Large intestine (tissue), 3 donors: ENCODE measurements at regions not wholly inside any gene's neighbourhood (a gene's known extent, or its start where the extent isn't known, plus 50 kb on each side); places are given as distances from the start of the nearest gene placed in this dataset.

Experiments used
- DNase-seq, 2 donors: peaks; one replicate each; pipeline versions ENCODE4 v3.0.0 to v3.0.0-alpha.2; 2013
- H3K27ac ChIP-seq: one replicate; pipeline ENCODE4 v1.5.1; 2013; ENCODE audit warnings: low read length
- H3K27me3 ChIP-seq: 2 replicates; pipeline ENCODE4 v1.6.1; 2013; ENCODE audit warnings: low read length; ENCODE audit not compliant: control insufficient read depth, insufficient read depth
- H3K36me3 ChIP-seq: 2 replicates; pipeline ENCODE4 v1.6.1; 2013; ENCODE audit warnings: low read length; ENCODE audit not compliant: control insufficient read depth, insufficient read depth
- H3K4me1 ChIP-seq: one replicate; pipeline ENCODE4 v1.6.1; 2013; ENCODE audit warnings: low read length; ENCODE audit not compliant: control insufficient read depth, insufficient read depth
- H3K4me3 ChIP-seq: one replicate; pipeline ENCODE4 v1.5.1; 2013; ENCODE audit warnings: low read length
- H3K9me3 ChIP-seq: one replicate; pipeline ENCODE4 v1.6.1; 2013; ENCODE audit warnings: mild to moderate bottlenecking, low read depth, low read length, moderate library complexity; ENCODE audit not compliant: control insufficient read depth
- WGBS: methylation state at CpG from one replicate; pipeline ENCODE4 v1.1.5; 2013; ENCODE audit warnings: low lambda C conversion rate; ENCODE audit not compliant: insufficient coverage; 5-methylcytosine and 5-hydroxymethylcytosine counted together

DNA sequence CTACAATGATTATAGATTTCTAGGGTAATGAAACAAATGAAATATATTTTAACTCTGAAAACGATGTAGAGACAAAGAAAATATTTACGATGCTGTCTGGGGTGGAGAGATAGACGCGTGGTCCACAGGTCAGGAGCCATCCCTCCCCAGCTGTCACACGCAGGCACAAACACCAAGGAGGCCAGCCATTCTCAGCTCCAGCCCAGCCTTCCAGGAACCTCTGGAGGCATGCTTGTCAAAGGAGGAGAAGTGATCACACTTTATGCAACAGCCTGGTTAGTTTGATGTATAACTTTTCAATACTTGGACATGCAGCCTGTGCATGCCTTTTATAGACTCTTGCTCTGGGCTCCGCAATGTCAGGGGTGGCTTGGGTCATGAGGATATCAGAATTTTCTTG lies 391.5 kb upstream of the MGMT start:
- Histone ChIP-seq H3K36me3 (no peaks in the 10 kb centered on the region), H3K9me3 (peaks cover 11% of the 10 kb centered on the region), H3K4me1 (no peaks in the 10 kb centered on the region), H3K27me3 (no peaks in the 10 kb centered on the region), H3K4me3 (no peak overlapping the region), H3K27ac (no peak overlapping the region)
- 100% methylated on average over 1 of the region's 6 CpGs for WGBS
- no peak for DNase-seq

- Histone ChIP-seq H3K36me3 (no peaks in the 10 kb centered on the region), H3K9me3 (peaks cover 11% of the 10 kb centered on the region), H3K27me3 (no peaks in the 10 kb centered on the region), H3K27ac (no peak overlapping the region), H3K4me3 (no peak overlapping the region), H3K4me1 (no peaks in the 10 kb centered on the region)
- WGBS = no CpG with 5 or more reads among the region's 11 CpGs
- no peak for DNase-seq
Observed at GRCh38 chr10:129075927-129076326, 391.1 kb upstream of the MGMT start.

DNA sequence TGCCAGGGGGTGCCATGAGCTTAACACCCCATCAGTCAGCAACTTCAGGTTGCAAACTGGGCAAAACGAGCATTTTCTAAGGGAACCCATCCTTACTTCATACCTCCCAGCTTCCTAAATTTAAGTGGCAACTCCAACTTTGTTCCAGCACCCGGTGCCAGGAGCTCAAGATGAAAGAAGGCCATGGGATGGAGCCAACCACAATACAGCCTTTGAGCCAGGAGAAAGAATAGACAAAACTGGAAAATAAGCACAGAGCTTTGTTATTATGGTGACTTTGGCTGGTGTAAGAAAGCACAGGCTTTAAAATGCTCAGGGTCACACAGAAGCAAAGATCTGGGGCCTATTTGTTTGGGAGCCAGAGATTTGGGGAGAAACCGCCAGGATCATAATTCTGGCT lies 388.7 kb upstream of the MGMT start:
- H3K27me3 ChIP-seq = no peaks in the 10 kb centered on the region
- H3K36me3 ChIP-seq = no peaks in the 10 kb centered on the region
- peaks cover 8% of the 10 kb centered on the region for H3K9me3 ChIP-seq
- H3K4me3 ChIP-seq = no peak overlapping the region
- no peaks in the 10 kb centered on the region for H3K4me1 ChIP-seq
- no peak for DNase-seq
- H3K27ac ChIP-seq = no peak overlapping the region
- WGBS = no CpG with 5 or more reads among the region's 3 CpGs

- Histone ChIP-seq H3K27ac (no peak overlapping the region), H3K27me3 (no peaks in the 10 kb centered on the region), H3K9me3 (peaks cover 8% of the 10 kb centered on the region), H3K4me1 (no peaks in the 10 kb centered on the region), H3K4me3 (no peak overlapping the region), H3K36me3 (no peaks in the 10 kb centered on the region)
- 80% methylated on average over 1 of the region's 7 CpGs for WGBS
- no peak for DNase-seq
Observed at GRCh38 chr10:129078746-129079145, 388.3 kb upstream of the MGMT start.

GRCh38 chr10:129079705-129080104 lies 387.3 kb upstream of the MGMT start:
- no peak overlapping the region for H3K27ac ChIP-seq
- no peak for DNase-seq
- WGBS = no CpG with 5 or more reads among the region's 3 CpGs
- no peaks in the 10 kb centered on the region for H3K4me1 ChIP-seq
- no peak overlapping the region for H3K4me3 ChIP-seq
- H3K9me3 ChIP-seq = peaks cover 8% of the 10 kb centered on the region
- no peaks in the 10 kb centered on the region for H3K36me3 ChIP-seq
- no peaks in the 10 kb centered on the region for H3K27me3 ChIP-seq

- H3K9me3 ChIP-seq = no peaks in the 10 kb centered on the region
- H3K4me3 ChIP-seq = no peak overlapping the region
- H3K36me3 ChIP-seq = no peaks in the 10 kb centered on the region
- no peaks in the 10 kb centered on the region for H3K27me3 ChIP-seq
- no peak for DNase-seq
- WGBS = 100% methylated on average over 1 of the region's 1 CpG
- H3K4me1 ChIP-seq = no peaks in the 10 kb centered on the region
- no peak overlapping the region for H3K27ac ChIP-seq
Observed at GRCh38 chr10:129085811-129086210, 381.2 kb upstream of the MGMT start.

- Histone ChIP-seq H3K27ac (no peak overlapping the region), H3K4me3 (no peak overlapping the region), H3K4me1 (no peaks in the 10 kb centered on the region), H3K9me3 (no peaks in the 10 kb centered on the region), H3K36me3 (no peaks in the 10 kb centered on the region), H3K27me3 (no peaks in the 10 kb centered on the region)
- WGBS = no CpG with 5 or more reads among the region's 4 CpGs
- no peak for DNase-seq
Observed at GRCh38 chr10:129089341-129089740, 377.7 kb upstream of the MGMT start.

DNA sequence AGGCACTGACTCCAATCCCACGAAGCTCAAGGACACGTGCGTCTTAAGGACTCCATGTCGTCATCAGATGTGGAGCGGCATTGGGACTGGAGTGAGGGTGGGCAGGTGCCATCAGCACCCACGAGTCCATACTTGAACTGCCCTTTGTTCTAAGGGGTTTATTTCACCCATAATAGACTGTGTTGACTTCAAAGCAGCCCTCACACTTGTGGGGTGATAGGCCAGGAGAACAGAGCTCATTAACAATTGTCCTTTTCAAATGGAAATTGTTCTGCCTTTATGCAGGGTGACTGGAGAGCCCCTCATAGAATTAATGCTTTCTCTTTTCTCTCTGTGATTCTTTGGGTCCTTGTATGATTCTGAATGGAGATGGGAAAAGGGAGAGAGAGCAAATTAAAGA lies 376.9 kb upstream of the MGMT start:
- Histone ChIP-seq H3K27ac (no peak overlapping the region), H3K9me3 (no peaks in the 10 kb centered on the region), H3K4me1 (no peaks in the 10 kb centered on the region), H3K27me3 (peaks cover 3% of the 10 kb centered on the region), H3K4me3 (no peak overlapping the region), H3K36me3 (no peaks in the 10 kb centered on the region)
- DNase-seq = no peak
- WGBS = no CpG with 5 or more reads among the region's 6 CpGs

DNA sequence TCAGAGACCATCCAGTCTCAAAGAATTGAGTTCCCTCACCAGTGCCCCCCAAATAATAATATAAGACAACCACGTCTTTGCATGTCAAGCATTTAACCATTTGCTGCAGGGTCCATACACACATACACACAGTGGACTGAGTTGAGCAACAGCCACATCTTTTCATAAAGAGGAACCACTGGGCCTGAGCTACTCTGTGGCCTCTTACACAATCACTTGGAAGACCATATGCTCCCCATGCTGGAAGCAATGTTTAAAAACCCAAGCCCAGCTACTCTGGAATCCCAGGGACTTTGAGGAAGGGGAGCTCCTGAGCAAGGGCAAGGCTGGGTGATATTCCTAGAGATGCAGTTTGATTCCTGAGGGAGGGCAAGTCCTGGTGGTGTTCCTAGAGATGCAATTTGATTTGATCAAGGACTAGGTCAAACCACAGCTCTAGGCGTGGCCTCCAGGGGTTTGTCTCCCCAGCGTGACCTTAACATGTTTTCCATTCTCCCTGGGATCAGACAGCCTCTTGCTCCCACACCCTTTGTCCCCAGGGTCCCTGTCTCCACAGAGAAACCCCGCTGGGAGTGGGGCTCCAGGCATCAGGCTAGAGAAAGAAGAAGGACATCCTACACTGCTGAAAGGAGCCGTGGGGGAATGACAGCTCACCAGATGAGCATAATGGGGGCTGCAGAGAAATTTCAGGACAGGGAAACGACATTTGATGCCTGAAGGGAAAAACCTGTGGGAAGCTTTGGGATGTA lies 376.2 kb upstream of the MGMT start:
- H3K9me3 ChIP-seq = no peaks in the 10 kb centered on the region
- H3K36me3 ChIP-seq = no peaks in the 10 kb centered on the region
- H3K4me3 ChIP-seq = no peak overlapping the region
- no peak overlapping the region for H3K27ac ChIP-seq
- H3K4me1 ChIP-seq = no peaks in the 10 kb centered on the region
- no peak for DNase-seq
- WGBS = 83% methylated on average over 2 of the region's 6 CpGs
- peaks cover 3% of the 10 kb centered on the region for H3K27me3 ChIP-seq

DNA sequence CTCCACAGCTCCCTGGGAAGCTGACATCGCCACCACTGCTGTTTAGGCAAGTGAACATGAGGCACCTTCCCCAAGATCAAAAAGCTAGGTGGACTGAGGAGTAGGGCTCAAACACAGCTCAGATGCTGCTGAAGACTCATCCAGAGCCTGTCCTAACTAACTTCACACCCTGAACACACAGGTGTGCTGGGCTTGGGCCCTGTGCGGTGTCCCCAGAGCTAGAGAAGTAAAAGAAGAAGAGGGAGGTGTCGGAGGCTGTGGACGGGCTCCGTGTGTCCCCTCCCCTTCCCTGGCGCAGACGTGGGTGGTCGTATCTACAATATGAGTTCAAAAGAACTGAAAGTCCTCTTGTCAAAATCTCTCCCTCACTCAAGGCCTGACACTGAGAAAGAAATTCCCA lies 373.4 kb upstream of the MGMT start:
- Histone ChIP-seq H3K4me3 (no peak overlapping the region), H3K27ac (no peak overlapping the region), H3K27me3 (peaks cover 3% of the 10 kb centered on the region), H3K36me3 (no peaks in the 10 kb centered on the region), H3K4me1 (no peaks in the 10 kb centered on the region), H3K9me3 (no peaks in the 10 kb centered on the region)
- WGBS = no CpG with 5 or more reads among the region's 8 CpGs
- DNase-seq = no peak

DNA sequence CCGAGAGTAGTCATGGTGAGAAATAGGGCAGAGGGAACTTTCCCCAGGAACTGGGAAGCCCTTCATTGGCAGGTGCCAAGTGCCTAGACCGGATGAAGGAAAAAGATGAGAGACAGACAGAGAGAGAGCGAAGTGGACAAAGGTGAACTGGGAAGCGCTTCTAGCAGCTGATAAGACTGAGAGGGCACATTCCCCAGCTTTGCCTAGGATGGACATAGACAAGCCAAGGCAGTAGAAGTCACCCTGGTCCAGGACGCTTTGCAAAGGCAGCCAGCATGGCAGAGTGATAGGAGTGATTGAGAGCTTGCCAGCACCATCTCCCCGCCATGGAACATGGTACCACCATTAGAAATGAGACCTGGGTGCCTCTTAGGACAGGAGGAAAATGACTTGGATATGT lies 372.8 kb upstream of the MGMT start:
- 86% methylated on average over 2 of the region's 6 CpGs for WGBS
- Histone ChIP-seq H3K27me3 (peaks cover 3% of the 10 kb centered on the region), H3K9me3 (no peaks in the 10 kb centered on the region), H3K4me1 (no peaks in the 10 kb centered on the region), H3K27ac (no peak overlapping the region), H3K36me3 (no peaks in the 10 kb centered on the region), H3K4me3 (no peak overlapping the region)
- DNase-seq = no peak
